ENCODE measurements at regions not wholly inside any gene's neighbourhood (a gene's known extent, or its start where the extent isn't known, plus 50 kb on each side); places are given as distances from the start of the nearest gene placed in this dataset.

- H3K4me3 Mint-ChIP-seq = no peak overlapping the region
- ATAC-seq = no peak
- peaks cover 16% of the 10 kb centered on the region for H3K4me1 Mint-ChIP-seq
- POLR2A ChIA-PET = no interaction called here
- CTCF ChIA-PET = no interaction called here
- peaks cover 8% of the 10 kb centered on the region for H3K36me3 Mint-ChIP-seq
- no peaks in the 10 kb centered on the region for H3K27me3 Mint-ChIP-seq (ENCODE audit: low read depth)
- no peak overlapping the region for H3K27ac Mint-ChIP-seq
- TF ChIP-seq FOXP4 (CRISPR knock-in tag; IDR thresholded peaks at IDR 0.05) = no peak
- no peak for TF ChIP-seq ARID4B (CRISPR knock-in tag; IDR thresholded peaks at IDR 0.05; ENCODE audit: borderline replicate concordance)
- TF ChIP-seq ZSCAN18 (CRISPR knock-in tag; IDR thresholded peaks at IDR 0.05) = no peak
- TF ChIP-seq GABPB1 (CRISPR knock-in tag; IDR thresholded peaks at IDR 0.05) = no peak
- TF ChIP-seq ATF3 (CRISPR knock-in tag; conservative IDR thresholded peaks at IDR 0.05) = no peak
- no peak for TF ChIP-seq E2F4 (CRISPR knock-in tag; IDR thresholded peaks at IDR 0.05; ENCODE audit: borderline replicate concordance, low read depth)
- TF ChIP-seq HMGA2 (CRISPR knock-in tag; IDR thresholded peaks at IDR 0.05) = no peak
- no peak for TF ChIP-seq PRRX2 (CRISPR knock-in tag; IDR thresholded peaks at IDR 0.05)
- TF ChIP-seq ZNF219 (CRISPR knock-in tag; IDR thresholded peaks at IDR 0.05; ENCODE audit: borderline replicate concordance) = no peak
- no peak for TF ChIP-seq KAT7 (CRISPR knock-in tag; IDR thresholded peaks at IDR 0.05; ENCODE audit: borderline replicate concordance)
- TF ChIP-seq ZMAT4 (CRISPR knock-in tag; IDR thresholded peaks at IDR 0.05) = no peak
- no peak for TF ChIP-seq ZNF121 (CRISPR knock-in tag; IDR thresholded peaks at IDR 0.05)
- peaks cover 14% of the 10 kb centered on the region for H3K9me3 Mint-ChIP-seq
- no peak for DNase-seq (ENCODE audit: low spot score)
These were observed 1339.1 kb downstream of the OLFM4 start for GRCh38 chr13:54367639-54368271.

GRCh38 chr13:54368387-54368786 is 1339.8 kb downstream of the OLFM4 start:
- CTCF ChIA-PET = no interaction called here
- Mint-ChIP-seq H3K36me3 (peaks cover 8% of the 10 kb centered on the region), H3K4me1 (peaks cover 21% of the 10 kb centered on the region), H3K9me3 (peaks cover 14% of the 10 kb centered on the region), H3K4me3 (no peak overlapping the region), H3K27ac (no peak overlapping the region), H3K27me3 (ENCODE audit: low read depth) (no peaks in the 10 kb centered on the region)
- POLR2A ChIA-PET = no interaction called here
- ATAC-seq (no peak), DNase-seq (ENCODE audit: low spot score) (no peak)
- TF ChIP-seq AFF4 (CRISPR knock-in tag; IDR thresholded peaks at IDR 0.05; ENCODE audit: borderline replicate concordance) (no peak), MAX (CRISPR knock-in tag; IDR thresholded peaks at IDR 0.05) (no peak), SOX15 (CRISPR knock-in tag; IDR thresholded peaks at IDR 0.05) (no peak), ZNF512 (CRISPR knock-in tag; IDR thresholded peaks at IDR 0.05; ENCODE audit: borderline replicate concordance) (0 out of 2 replicates have a peak, but pooled peaks have one; percentile 72), ZNF121 (CRISPR knock-in tag; IDR thresholded peaks at IDR 0.05) (peak; percentile 80; the same call in 1 of the 2 replicates), KAT7 (CRISPR knock-in tag; IDR thresholded peaks at IDR 0.05; ENCODE audit: borderline replicate concordance) (no peak)
